ENCODE measurements at regions not wholly inside any gene's neighbourhood (a gene's known extent, or its start where the extent isn't known, plus 50 kb on each side); places are given as distances from the start of the nearest gene placed in this dataset.

DNA sequence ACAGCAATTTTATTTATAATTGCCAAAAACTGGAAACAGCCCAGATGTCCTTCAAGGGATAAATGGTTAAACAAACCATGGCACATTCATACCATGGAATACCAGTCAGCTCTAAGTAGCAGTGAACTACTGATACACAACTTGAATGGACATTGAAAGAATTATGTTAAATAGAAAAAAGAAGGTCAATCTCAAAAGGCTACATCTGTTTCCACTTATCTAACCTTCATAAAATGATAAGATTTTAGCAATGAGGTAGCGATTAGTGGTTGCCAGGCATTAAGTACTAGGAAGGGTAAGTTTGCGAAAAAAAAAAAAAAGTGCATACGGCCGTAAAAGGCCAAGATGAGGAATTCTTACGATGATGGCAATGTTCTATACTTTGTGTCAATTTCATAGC, 738.7 kb upstream of the ANO3 start:
- TF ChIP-seq POLR2AphosphoS5 (IDR thresholded peaks at IDR 0.05; ENCODE audit: low read depth, low read length) (no peak), POLR2A (IDR thresholded peaks at IDR 0.05; ENCODE audit: low read depth, low read length) (no peak), TAF1 (IDR thresholded peaks at IDR 0.05; ENCODE audit: borderline replicate concordance, low read depth, low read length) (no peak)
